B cell (primary cell): ENCODE measurements at regions not wholly inside any gene's neighbourhood (a gene's known extent, or its start where the extent isn't known, plus 50 kb on each side); places are given as distances from the start of the nearest gene placed in this dataset.

ENCODE experiments used
- ATAC-seq: fragments of 200-7000 bp; cut with Tn5 transposase; one replicate; pipeline ENCODE4 v1.10.0; 2021; ENCODE audit warnings: low read depth, mild to moderate bottlenecking, moderate number of reproducible peaks, moderate library complexity
- CTCF ChIA-PET: fragments of 350-600 bp; sonication (Branson Sonifier 250); formaldehyde crosslinking; loops from one replicate; lab custom pipeline; 2021; ENCODE audit warnings: antibody characterized with exemption, inconsistent platforms; lab: Charles Lee
- POLR2A ChIA-PET: fragments of 350-600 bp; sonication (Branson Sonifier 250); formaldehyde crosslinking; loops from one replicate; lab custom pipeline; 2021; ENCODE audit warnings: antibody characterized with exemption; lab: Charles Lee
- DNase-seq: peaks from one replicate; pipeline ENCODE4 v3.0.0; 2013
- H2AFZ ChIP-seq: 2 replicates; pipeline ENCODE4 v1.6.1; 2012; ENCODE audit warnings: mild to moderate bottlenecking, low read depth, low read length; ENCODE audit not compliant: insufficient read depth, poor library complexity, severe bottlenecking
- H3K27ac ChIP-seq, 2 donors: 1 replicate in 1 of 2; 2 replicates in 1 of 2; pipeline ENCODE4 v1.5.1; 2012 to 2013; ENCODE audit warnings: low read length in 2 of 2, mild to moderate bottlenecking in 2 of 2, moderate library complexity in 1 of 2
- H3K27me3 ChIP-seq, 4 experiments: fragments of 200-600 bp in 1 of 4; sonication (generic) in 1 of 4; replicated peaks in 1 of 4; 1 replicate in 2 of 4; 2 replicates in 2 of 4; pipeline versions ENCODE4 v1.6.1 to v1.7.0; 2013 to 2016; ENCODE audit warnings: low read length in 3 of 4, mild to moderate bottlenecking in 2 of 4, mixed read lengths in 1 of 4, moderate library complexity in 1 of 4; ENCODE audit not compliant: insufficient read depth in 4 of 4, control insufficient read depth in 3 of 4; ENCODE audit errors: control extremely low read depth in 1 of 4
- H3K36me3 ChIP-seq, 2 experiments: replicated peaks in 1 of 2; 1 replicate in 1 of 2; 2 replicates in 1 of 2; pipeline versions ENCODE4 v1.6.1 to v1.7.1; 2013; ENCODE audit warnings: low read length in 1 of 2; ENCODE audit not compliant: insufficient read depth in 2 of 2, control insufficient read depth in 1 of 2; ENCODE audit errors: control extremely low read depth in 1 of 2, extremely low read depth in 1 of 2
- H3K4me1 ChIP-seq, 2 donors: fragments of 200-600 bp in 1 of 2; sonication (generic) in 1 of 2; 1 replicate in 1 of 2; 2 replicates in 1 of 2; pipeline versions ENCODE4 v1.5.1 to v1.6.1; 2013 to 2017; ENCODE audit warnings: low read length in 2 of 2; ENCODE audit not compliant: control insufficient read depth in 2 of 2, insufficient read depth in 2 of 2
- H3K4me2 ChIP-seq: replicated peaks from 2 replicates; pipeline ENCODE3; 2012; ENCODE audit warnings: mild to moderate bottlenecking, low read depth, low read length; ENCODE audit not compliant: poor library complexity, severe bottlenecking
- H3K4me3 ChIP-seq, 5 experiments: fragments of 200-600 bp in 1 of 5; sonication (generic) in 1 of 5; 1 replicate in 3 of 5; 2 replicates in 2 of 5; pipeline versions ENCODE4 v1.5.1 to v1.7.0; 2011 to 2016; ENCODE audit warnings: low read length in 4 of 5, mild to moderate bottlenecking in 4 of 5, low read depth in 2 of 5, control low read depth in 1 of 5, moderate library complexity in 1 of 5; ENCODE audit not compliant: insufficient read depth in 1 of 5; ENCODE audit errors: control extremely low read depth in 1 of 5, extremely low read depth in 1 of 5
- H3K79me2 ChIP-seq: fragments of 200-600 bp; sonication (generic); one replicate; pipeline ENCODE4 v1.6.0; 2016; ENCODE audit warnings: low read length; ENCODE audit not compliant: control insufficient read depth, insufficient read depth
- H3K9ac ChIP-seq: fragments of 200-600 bp; sonication (generic); 2 replicates; pipeline ENCODE4 v1.6.1; 2017; ENCODE audit warnings: mild to moderate bottlenecking, low read length, moderate library complexity
- H3K9me3 ChIP-seq, 3 donors: one replicate each; pipeline versions ENCODE4 v1.6.1 to v1.7.1; 2013; ENCODE audit warnings: low read length in 2 of 3; ENCODE audit not compliant: control insufficient read depth in 2 of 3, insufficient read depth in 1 of 3; ENCODE audit errors: control extremely low read depth in 1 of 3
- H4K20me1 ChIP-seq: 2 replicates; pipeline ENCODE4 v1.6.0; 2012; ENCODE audit warnings: mild to moderate bottlenecking, low read length; ENCODE audit not compliant: insufficient read depth, control insufficient read depth, poor library complexity, severe bottlenecking
- H3K27ac Mint-ChIP-seq: one replicate; pipeline ENCODE4 v1.8.0; 2021; ENCODE audit warnings: mixed read lengths
- H3K27me3 Mint-ChIP-seq: one replicate; pipeline ENCODE4 v1.8.0; 2021; ENCODE audit warnings: mixed read lengths
- H3K4me1 Mint-ChIP-seq: one replicate; pipeline ENCODE4 v1.8.0; 2021; ENCODE audit warnings: mixed read lengths
- H3K4me3 Mint-ChIP-seq: one replicate; pipeline ENCODE4 v1.8.0; 2021; ENCODE audit warnings: mixed read lengths
- H3K9me3 Mint-ChIP-seq: one replicate; pipeline ENCODE4 v1.8.0; 2022; ENCODE audit warnings: mixed read lengths; ENCODE audit not compliant: insufficient read depth
- CTCF ChIP-seq: fragments of 200-600 bp; IDR thresholded peaks from one replicate; pipeline ENCODE4 v1.8.0; 2022; ENCODE audit warnings: antibody characterized with exemption, mild to moderate bottlenecking
- EZH2 ChIP-seq: IDR thresholded peaks from 2 replicates; pipeline ENCODE4 v1.6.1; 2012; ENCODE audit warnings: borderline replicate concordance, low read depth, mild to moderate bottlenecking, moderate library complexity, low read length; ENCODE audit not compliant: insufficient read depth, poor library complexity, severe bottlenecking
- WGBS: methylation state at CpG from one replicate; pipeline ENCODE4 v1.1.5; 2013; ENCODE audit warnings: missing lambda C conversion rate; ENCODE audit not compliant: insufficient coverage; 5-methylcytosine and 5-hydroxymethylcytosine counted together
- intact Hi-C: fragments of 100-400 bp; cut with micrococcal nuclease; formaldehyde crosslinking; loops from one replicate; pipeline ENCODE4 v1.10.0; 2022

GRCh38 chr17:52233632-52234031 is 75.1 kb upstream of the CA10 start:
- no peak for ATAC-seq
- H3K27ac ChIP-seq, result no peak overlapping the region
- H3K27me3 Mint-ChIP-seq, result no peaks in the 10 kb centered on the region
- no peaks in the 10 kb centered on the region for H3K36me3 ChIP-seq
- TF ChIP-seq EZH2 (no peak), CTCF (no peak)
- H3K9me3 ChIP-seq, result no peaks in the 10 kb centered on the region
- H4K20me1 ChIP-seq, result no peaks in the 10 kb centered on the region
- intact Hi-C loops, result no loop called here
- H3K27ac Mint-ChIP-seq, result no peak overlapping the region
- H3K4me2 ChIP-seq, result no peak overlapping the region
- no peaks in the 10 kb centered on the region for H3K79me2 ChIP-seq
- no peak overlapping the region for H3K9ac ChIP-seq
- no CpG with 5 or more reads among the region's 1 CpG for WGBS
- CTCF ChIA-PET, result no interaction called here
- no peaks in the 10 kb centered on the region for H3K9me3 Mint-ChIP-seq
- H3K4me1 Mint-ChIP-seq, result no peaks in the 10 kb centered on the region
- POLR2A ChIA-PET, result no interaction called here
- H3K4me1 ChIP-seq, result no peaks in the 10 kb centered on the region
- H3K4me3 Mint-ChIP-seq, result no peak overlapping the region
- no peak overlapping the region for H3K4me3 ChIP-seq
- no peaks in the 10 kb centered on the region for H3K27me3 ChIP-seq
- H2AFZ ChIP-seq, result no peak overlapping the region
- DNase-seq, result no peak

GRCh38 chr17:52233176-52233575 is 74.7 kb upstream of the CA10 start:
- intact Hi-C loops, result no loop called here
- no peak for DNase-seq
- no peaks in the 10 kb centered on the region for H3K9me3 ChIP-seq
- POLR2A ChIA-PET, result no interaction called here
- H3K4me1 ChIP-seq, result no peaks in the 10 kb centered on the region
- H3K4me1 Mint-ChIP-seq, result no peaks in the 10 kb centered on the region
- no peak overlapping the region for H2AFZ ChIP-seq
- H3K4me3 Mint-ChIP-seq, result no peak overlapping the region
- H3K4me3 ChIP-seq, result no peak overlapping the region
- no peaks in the 10 kb centered on the region for H3K9me3 Mint-ChIP-seq
- no peaks in the 10 kb centered on the region for H4K20me1 ChIP-seq
- H3K79me2 ChIP-seq, result no peaks in the 10 kb centered on the region
- no peak overlapping the region for H3K9ac ChIP-seq
- no peak overlapping the region for H3K4me2 ChIP-seq
- CTCF ChIA-PET, result no interaction called here
- no peaks in the 10 kb centered on the region for H3K27me3 ChIP-seq
- no peak for ATAC-seq
- H3K27ac Mint-ChIP-seq, result no peak overlapping the region
- TF ChIP-seq EZH2 (no peak), CTCF (no peak)
- no peaks in the 10 kb centered on the region for H3K36me3 ChIP-seq
- no peak overlapping the region for H3K27ac ChIP-seq
- H3K27me3 Mint-ChIP-seq, result no peaks in the 10 kb centered on the region
